PFSK-1 (cell line): ENCODE measurements at regions not wholly inside any gene's neighbourhood (a gene's known extent, or its start where the extent isn't known, plus 50 kb on each side); places are given as distances from the start of the nearest gene placed in this dataset.

Experiments used
- FOXP2 ChIP-seq: optimal IDR thresholded peaks from 2 replicates; pipeline ENCODE3; 2011; ENCODE audit warnings: borderline replicate concordance, control low read depth, inconsistent platforms; ENCODE audit not compliant: insufficient read depth; ENCODE audit errors: extremely low read length, extremely low read depth
- POLR2AphosphoS5 ChIP-seq: IDR thresholded peaks from 2 replicates; pipeline ENCODE4 v1.6.1; 2012; ENCODE audit warnings: low read depth, mild to moderate bottlenecking, control low read depth, low read length, moderate library complexity
- REST ChIP-seq, 2 experiments: IDR thresholded peaks; 2 replicates each; pipeline versions ENCODE4 v1.6.1 to v1.8.0; 2011 to 2012; ENCODE audit warnings: low read depth in 2 of 2, low read length in 2 of 2, control low read depth in 1 of 2, inconsistent platforms in 1 of 2, mild to moderate bottlenecking in 1 of 2, moderate library complexity in 1 of 2; ENCODE audit not compliant: insufficient read depth in 1 of 2
- SIN3A ChIP-seq: IDR thresholded peaks from 2 replicates; pipeline ENCODE4 v1.6.1; 2012; ENCODE audit warnings: mild to moderate bottlenecking, low read length, moderate library complexity, borderline replicate concordance; ENCODE audit not compliant: insufficient read depth
- TAF1 ChIP-seq: IDR thresholded peaks from 2 replicates; pipeline ENCODE4 v1.6.1; 2012; ENCODE audit warnings: low read length, control low read depth, borderline replicate concordance; ENCODE audit not compliant: insufficient read depth

GRCh38 chr13:53112522-53112921, 83.9 kb downstream of the OLFM4 start:
- TF ChIP-seq TAF1 (no peak), REST (IDR thresholded peaks at IDR 0.05; ENCODE audit: insufficient read depth in 1 of 2, low read depth in 2 of 2, low read length in 2 of 2) (no peak), POLR2AphosphoS5 (no peak)

DNA sequence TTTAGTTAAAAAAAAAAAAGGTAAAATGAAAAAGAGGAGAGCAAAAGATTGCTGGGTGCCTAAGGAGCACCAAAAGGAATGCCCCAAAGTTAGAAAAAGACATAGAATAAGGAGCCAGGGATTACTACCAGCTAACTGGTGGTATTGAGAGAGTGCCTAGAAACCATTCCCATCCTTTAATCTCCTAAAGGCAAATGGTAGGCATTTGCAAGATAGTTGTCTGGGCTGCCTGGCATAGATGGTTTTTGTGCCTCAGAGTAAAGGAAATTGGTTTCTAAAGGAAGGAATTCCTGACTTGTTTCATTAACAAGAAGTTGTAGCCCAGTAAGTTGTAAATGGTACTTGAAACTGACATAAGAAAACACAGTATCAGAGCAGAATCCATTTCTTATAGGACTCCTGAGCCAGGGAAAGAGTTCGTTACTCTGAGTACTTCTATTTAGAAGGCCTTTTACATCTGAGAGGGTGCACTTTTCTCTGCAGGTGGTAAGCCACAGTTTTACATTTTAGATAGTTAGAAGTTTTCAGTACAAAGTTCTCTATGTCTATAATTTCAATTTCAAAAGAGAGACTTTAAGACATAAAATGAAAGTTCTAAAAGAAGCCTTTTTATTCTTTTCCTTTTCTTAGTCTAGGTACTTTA, 92.6 kb downstream of the OLFM4 start:
- no peak for TF ChIP-seq FOXP2
- no peak for TF ChIP-seq TAF1
- TF ChIP-seq REST (IDR thresholded peaks at IDR 0.05; ENCODE audit: insufficient read depth in 1 of 2, low read depth in 2 of 2, low read length in 2 of 2): no peak
- TF ChIP-seq POLR2AphosphoS5: no peak
- no peak for TF ChIP-seq SIN3A

GRCh38 chr13:53121919-53122318, 93.3 kb downstream of the OLFM4 start:
- TF ChIP-seq SIN3A (no peak), TAF1 (no peak), REST (IDR thresholded peaks at IDR 0.05; ENCODE audit: insufficient read depth in 1 of 2, low read depth in 2 of 2, low read length in 2 of 2) (no peak), FOXP2 (no peak), POLR2AphosphoS5 (no peak)

- no peak for TF ChIP-seq FOXP2
- TF ChIP-seq SIN3A: no peak
- TF ChIP-seq TAF1: no peak
Observed at GRCh38 chr13:53123536-53123935, 94.9 kb downstream of the OLFM4 start.

DNA sequence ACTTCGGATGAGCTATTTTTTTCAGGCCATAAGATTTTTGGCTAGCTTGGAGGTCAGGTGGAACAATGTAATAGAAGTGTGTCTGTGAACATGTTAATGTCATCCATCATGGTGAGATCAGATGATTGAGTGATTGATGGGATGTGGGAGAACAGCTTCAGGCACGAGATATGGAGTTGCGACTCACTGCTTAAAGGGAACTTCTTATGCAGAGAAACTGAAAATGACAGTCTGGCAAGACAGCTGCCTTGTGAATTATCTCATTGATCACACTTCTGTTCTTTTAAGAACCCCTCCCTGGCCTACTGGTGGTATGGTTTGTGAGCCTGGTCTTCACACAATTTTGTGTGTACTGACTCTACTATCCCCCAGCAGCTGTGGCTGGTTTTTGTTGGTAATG, 96.0 kb downstream of the OLFM4 start:
- TF ChIP-seq REST (IDR thresholded peaks at IDR 0.05; ENCODE audit: insufficient read depth in 1 of 2, low read depth in 2 of 2, low read length in 2 of 2) (no peak), FOXP2 (no peak), POLR2AphosphoS5 (no peak), SIN3A (no peak), TAF1 (no peak)
